SK-N-SH (cell line): ENCODE measurements at regions not wholly inside any gene's neighbourhood (a gene's known extent, or its start where the extent isn't known, plus 50 kb on each side); places are given as distances from the start of the nearest gene placed in this dataset.

Source experiments
- CTCF ChIA-PET: fragments of 300-600, 350-600 bp; formaldehyde crosslinking; extraction: SDS; loops from one replicate; lab custom pipeline; 2021; lab: Yijun Ruan, JAX
- POLR2A ChIA-PET: fragments of 350-600 bp; sonication (Branson Sonifier 250); formaldehyde crosslinking; extraction: SDS; loops from one replicate; lab custom pipeline; 2020; ENCODE audit warnings: antibody characterized with exemption, inconsistent platforms; lab: Yijun Ruan, JAX
- DNase-seq: peaks from one replicate; pipeline ENCODE4 v3.0.0; 2012
- H2AFZ ChIP-seq: fragments of 200-600 bp; sonication (generic); 2 replicates; pipeline ENCODE4 v1.8.1; 2016; ENCODE audit warnings: antibody characterized with exemption, mild to moderate bottlenecking, low read depth
- H3F3A ChIP-seq: fragments of 200-600 bp; sonication (generic); replicated peaks from 2 replicates; pipeline ENCODE3; 2016; ENCODE audit warnings: antibody characterized with exemption, mild to moderate bottlenecking; ENCODE audit not compliant: insufficient read depth
- H3K27ac ChIP-seq, 2 experiments: fragments of 200-500 bp in 1 of 2; fragments of 200-600 bp in 1 of 2; sonication (Bioruptor generic) in 1 of 2; sonication (generic), shearing (Covaris generic) in 1 of 2; 2 replicates each; pipeline versions ENCODE4 v1.5.1 to v1.6.1; 2014 to 2016; ENCODE audit warnings: low read depth in 2 of 2, inconsistent platforms in 1 of 2, low read length in 1 of 2, mild to moderate bottlenecking in 1 of 2, mixed read lengths in 1 of 2
- H3K27me3 ChIP-seq: fragments of 200-600 bp; sonication (generic), shearing (Covaris generic); 2 replicates; pipeline ENCODE4 v1.6.1; 2016; ENCODE audit warnings: mixed run types; ENCODE audit not compliant: insufficient read depth
- H3K36me3 ChIP-seq, 2 experiments: fragments of 200-500 bp in 1 of 2; fragments of 200-600 bp in 1 of 2; sonication (Bioruptor generic) in 1 of 2; sonication (generic) in 1 of 2; replicated peaks in 1 of 2; 2 replicates each; pipeline versions ENCODE3 to v1.5.1; 2014 to 2016; ENCODE audit warnings: low read length in 1 of 2, mild to moderate bottlenecking in 1 of 2; ENCODE audit not compliant: insufficient read depth in 2 of 2, control insufficient read depth in 1 of 2
- H3K4me1 ChIP-seq, 2 experiments: fragments of 200-500 bp in 1 of 2; fragments of 200-600 bp in 1 of 2; sonication (Bioruptor generic) in 1 of 2; sonication (generic), shearing (Covaris generic) in 1 of 2; 2 replicates each; pipeline versions ENCODE4 v1.5.1 to v1.6.1; 2014 to 2016; ENCODE audit warnings: low read depth in 1 of 2, low read length in 1 of 2, mixed run types in 1 of 2; ENCODE audit not compliant: insufficient read depth in 2 of 2, control insufficient read depth in 1 of 2
- H3K4me2 ChIP-seq: fragments of 200-600 bp; sonication (generic), shearing (Covaris generic); 2 replicates; pipeline ENCODE4 v1.6.1; 2017; ENCODE audit warnings: mixed run types
- H3K4me3 ChIP-seq, 2 experiments: fragments of 200-500 bp in 1 of 2; fragments of 200-600 bp in 1 of 2; sonication (Bioruptor generic) in 1 of 2; sonication (generic), shearing (Covaris generic) in 1 of 2; 2 replicates each; pipeline versions ENCODE4 v1.5.1 to v1.8.1; 2014 to 2016; ENCODE audit warnings: low read depth in 2 of 2, inconsistent platforms in 1 of 2, low read length in 1 of 2, mild to moderate bottlenecking in 1 of 2, mixed read lengths in 1 of 2, moderate library complexity in 1 of 2
- H3K79me2 ChIP-seq: fragments of 200-600 bp; sonication (generic); 2 replicates; pipeline ENCODE4 v1.8.1; 2017; ENCODE audit warnings: mild to moderate bottlenecking; ENCODE audit not compliant: insufficient read depth
- H3K9ac ChIP-seq: fragments of 200-600 bp; sonication (generic); 2 replicates; pipeline ENCODE4 v1.6.1; 2017; ENCODE audit warnings: mixed run types
- H3K9me2 ChIP-seq: fragments of 200-600 bp; sonication (generic); 2 replicates; pipeline ENCODE4 v1.6.1; 2017; ENCODE audit warnings: mixed run types
- H3K9me3 ChIP-seq: fragments of 200-600 bp; sonication (generic); 2 replicates; pipeline ENCODE4 v1.6.1; 2017; ENCODE audit warnings: mixed run types, mild to moderate bottlenecking, moderate library complexity
- H4K20me1 ChIP-seq: fragments of 200-600 bp; sonication (generic); 2 replicates; pipeline ENCODE4 v1.6.1; 2017; ENCODE audit warnings: mild to moderate bottlenecking, mixed run types; ENCODE audit not compliant: insufficient read depth
- CHD2 ChIP-seq: fragments of 150-350 bp; IDR thresholded peaks from 2 replicates; pipeline ENCODE4 v1.6.1; 2018; ENCODE audit warnings: low read length; ENCODE audit not compliant: partially characterized antibody
- CTCF ChIP-seq: fragments of 200-600 bp; sonication (generic); IDR thresholded peaks from 2 replicates; pipeline ENCODE4 v1.6.1; 2017; ENCODE audit warnings: antibody characterized with exemption, mild to moderate bottlenecking, moderate library complexity
- ELF1 ChIP-seq: IDR thresholded peaks from 2 replicates; pipeline ENCODE4 v1.4.0; 2012
- EZH2phosphoT487 ChIP-seq: fragments of 200-600 bp; sonication (generic); IDR thresholded peaks from 2 replicates; pipeline ENCODE4 v1.6.1; 2017; ENCODE audit warnings: low read depth, mixed run types, mild to moderate bottlenecking, antibody characterized with exemption, moderate library complexity, borderline replicate concordance
- JUND ChIP-seq: IDR thresholded peaks from 2 replicates; pipeline ENCODE4 v1.4.0; 2012
- MEF2A ChIP-seq: IDR thresholded peaks from 2 replicates; pipeline ENCODE4 v1.4.0; 2012; ENCODE audit warnings: low read depth, borderline replicate concordance
- MXI1 ChIP-seq: IDR thresholded peaks from 2 replicates; pipeline ENCODE4 v1.6.1; 2012; ENCODE audit warnings: mild to moderate bottlenecking, low read depth, low read length, improper control_type of control experiment
- NRF1 ChIP-seq: IDR thresholded peaks from 2 replicates; pipeline ENCODE4 v1.6.1; 2012; ENCODE audit warnings: low read depth, mild to moderate bottlenecking, low read length
- POLR2AphosphoS5 ChIP-seq: IDR thresholded peaks from 2 replicates; pipeline ENCODE4 v1.6.1; 2012; ENCODE audit warnings: low read depth, low read length
- RAD21 ChIP-seq: IDR thresholded peaks from 2 replicates; pipeline ENCODE4 v1.6.1; 2012; ENCODE audit warnings: mild to moderate bottlenecking, low read length
- RCOR1 ChIP-seq: fragments of 150-350 bp; IDR thresholded peaks from 2 replicates; pipeline ENCODE4 v1.6.1; 2017; ENCODE audit warnings: antibody characterized with exemption, low read length
- RXRA ChIP-seq: IDR thresholded peaks from 2 replicates; pipeline ENCODE4 v1.4.0; 2012; ENCODE audit warnings: low read depth, mild to moderate bottlenecking, borderline replicate concordance
- SIN3A ChIP-seq: IDR thresholded peaks from 2 replicates; pipeline ENCODE4 v1.6.1; 2012; ENCODE audit warnings: low read depth, mild to moderate bottlenecking, low read length, moderate library complexity, borderline replicate concordance
- SMC3 ChIP-seq: IDR thresholded peaks from 2 replicates; pipeline ENCODE4 v1.6.1; 2012; ENCODE audit warnings: low read depth, low read length, improper control_type of control experiment
- TAF1 ChIP-seq: IDR thresholded peaks from 2 replicates; pipeline ENCODE4 v1.6.1; 2012; ENCODE audit warnings: low read depth, mild to moderate bottlenecking, low read length, moderate library complexity, borderline replicate concordance
- TEAD4 ChIP-seq: IDR thresholded peaks from 2 replicates; pipeline ENCODE4 v1.4.0; 2012; ENCODE audit warnings: mild to moderate bottlenecking, borderline replicate concordance; ENCODE audit not compliant: insufficient read depth
- WGBS: methylation state at CpG from one replicate; pipeline ENCODE4 v1.1.6; 2017; ENCODE audit warnings: low lambda C conversion rate; 5-methylcytosine and 5-hydroxymethylcytosine counted together
- TF ChIP-seq, protein P1 (sequence below): IDR thresholded peaks from 2 replicates; pipeline ENCODE4 v1.4.0; 2012; ENCODE audit warnings: low read depth
- TF ChIP-seq, protein P2 (sequence below): fragments of 150-350 bp; IDR thresholded peaks from 2 replicates; pipeline ENCODE4 v1.6.1; 2017; ENCODE audit warnings: antibody characterized with exemption, low read length, low read depth, borderline replicate concordance

DNA sequence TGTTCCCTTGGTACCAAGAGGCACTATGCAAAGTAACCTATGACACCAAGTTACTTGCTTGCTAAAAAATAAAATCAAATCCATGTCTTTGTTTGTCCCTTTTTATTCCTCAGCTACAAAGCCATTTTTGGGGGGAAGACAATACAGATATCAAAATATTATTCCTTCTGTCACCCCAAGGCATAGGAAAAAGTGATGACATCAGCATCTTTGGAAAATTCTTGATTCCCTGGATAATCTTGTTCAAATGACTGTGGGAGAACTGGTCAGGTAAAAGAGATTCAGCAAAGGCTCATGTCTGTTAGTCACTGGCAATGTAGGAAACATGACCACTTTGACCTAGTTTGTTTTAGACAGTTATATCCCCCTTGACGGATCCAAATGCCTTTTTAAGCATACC lies 373.1 kb downstream of the MAT2B start:
- Histone ChIP-seq H3K27me3 (no peaks in the 10 kb centered on the region), H3K79me2 (no peaks in the 10 kb centered on the region), H3K27ac (no peak overlapping the region), H3K4me1 (no peaks in the 10 kb centered on the region; a peak in 1 of 4 replicates), H3F3A (no peaks in the 10 kb centered on the region), H3K9me2 (no peaks in the 10 kb centered on the region), H3K36me3 (no peaks in the 10 kb centered on the region), H3K9me3 (no peaks in the 10 kb centered on the region), H2AFZ (no peak overlapping the region), H3K4me3 (no peak overlapping the region), H4K20me1 (no peaks in the 10 kb centered on the region), H3K9ac (no peak overlapping the region), H3K4me2 (no peak overlapping the region)
- no peak for TF ChIP-seq ELF1
- TF ChIP-seq, protein P1, sequence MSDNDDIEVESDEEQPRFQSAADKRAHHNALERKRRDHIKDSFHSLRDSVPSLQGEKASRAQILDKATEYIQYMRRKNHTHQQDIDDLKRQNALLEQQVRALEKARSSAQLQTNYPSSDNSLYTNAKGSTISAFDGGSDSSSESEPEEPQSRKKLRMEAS = no peak
- TF ChIP-seq MEF2A = no peak
- TF ChIP-seq TEAD4 = no peak
- TF ChIP-seq RAD21 = no peak
- TF ChIP-seq RXRA = no peak
- no peak for TF ChIP-seq POLR2AphosphoS5
- TF ChIP-seq, protein P2, sequence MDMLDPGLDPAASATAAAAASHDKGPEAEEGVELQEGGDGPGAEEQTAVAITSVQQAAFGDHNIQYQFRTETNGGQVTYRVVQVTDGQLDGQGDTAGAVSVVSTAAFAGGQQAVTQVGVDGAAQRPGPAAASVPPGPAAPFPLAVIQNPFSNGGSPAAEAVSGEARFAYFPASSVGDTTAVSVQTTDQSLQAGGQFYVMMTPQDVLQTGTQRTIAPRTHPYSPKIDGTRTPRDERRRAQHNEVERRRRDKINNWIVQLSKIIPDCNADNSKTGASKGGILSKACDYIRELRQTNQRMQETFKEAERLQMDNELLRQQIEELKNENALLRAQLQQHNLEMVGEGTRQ = no peak
- TF ChIP-seq SIN3A = no peak
- no peak for TF ChIP-seq EZH2phosphoT487
- no peak for TF ChIP-seq JUND
- ChIA-PET POLR2A (no interaction called here), CTCF (no interaction called here)
- WGBS = 62% methylated on average over 1 of the region's 1 CpG
- DNase-seq = no peak

DNA sequence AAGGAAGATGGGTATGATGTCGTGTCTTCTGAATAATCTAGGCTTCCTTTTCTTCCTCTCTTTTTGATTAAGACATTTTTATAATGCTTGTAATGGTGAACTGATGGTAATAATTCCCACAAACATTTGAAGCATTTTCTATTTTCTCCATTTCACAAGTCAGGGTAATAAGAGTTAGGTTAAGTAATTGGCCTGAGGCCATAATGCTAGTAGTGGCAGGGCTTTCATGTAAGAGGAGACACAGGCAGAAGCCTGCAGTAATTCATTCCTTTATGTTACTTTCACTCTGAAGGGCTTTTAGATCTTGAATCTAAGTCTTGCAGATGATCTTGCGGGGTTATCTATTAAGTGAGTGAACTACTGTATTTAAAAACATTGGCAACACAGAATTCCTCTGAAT lies 374.9 kb downstream of the MAT2B start:
- Histone ChIP-seq H3K79me2 (no peaks in the 10 kb centered on the region), H3K4me1 (no peaks in the 10 kb centered on the region; a peak in 1 of 4 replicates), H3K9me2 (no peaks in the 10 kb centered on the region), H3K27ac (no peak overlapping the region), H2AFZ (no peak overlapping the region), H3K27me3 (no peaks in the 10 kb centered on the region), H3K9ac (no peak overlapping the region), H3K36me3 (no peaks in the 10 kb centered on the region), H4K20me1 (no peaks in the 10 kb centered on the region), H3K4me2 (no peak overlapping the region), H3K9me3 (no peaks in the 10 kb centered on the region), H3K4me3 (no peak overlapping the region), H3F3A (no peaks in the 10 kb centered on the region)
- TF ChIP-seq MXI1 (no peak), SMC3 (no peak), CTCF (no peak), POLR2AphosphoS5 (no peak), TAF1 (no peak), NRF1 (no peak), ELF1 (no peak), RCOR1 (no peak), TEAD4 (no peak), CHD2 (no peak)
- POLR2A ChIA-PET = no interaction called here
- 43% methylated on average over 2 of the region's 2 CpGs for WGBS
- no peak for DNase-seq
- CTCF ChIA-PET = no interaction called here
